Small intestine (tissue), 7 donors: ENCODE measurements at regions not wholly inside any gene's neighbourhood (a gene's known extent, or its start where the extent isn't known, plus 50 kb on each side); places are given as distances from the start of the nearest gene placed in this dataset.

Experiments used
- DNase-seq, 2 donors: peaks; one replicate each; pipeline versions ENCODE4 v3.0.0 to v3.0.0-alpha.2; 2013
- FAIRE-seq: peaks from 2 replicates; lab custom pipeline; 2012; peaks lifted over from hg19 to GRCh38; lab: Jason Lieb, UNC
- H3K27ac ChIP-seq, 3 donors: one replicate each; pipeline ENCODE4 v1.5.1; 2013; ENCODE audit warnings: low read length in 2 of 3, mild to moderate bottlenecking in 2 of 3, control low read depth in 1 of 3, inconsistent platforms in 1 of 3, low read depth in 1 of 3, moderate library complexity in 1 of 3
- H3K27me3 ChIP-seq, 3 donors: one replicate each; pipeline ENCODE4 v1.6.1; 2013; ENCODE audit warnings: low read length in 3 of 3, inconsistent platforms in 1 of 3; ENCODE audit not compliant: control insufficient read depth in 3 of 3, insufficient read depth in 3 of 3
- H3K36me3 ChIP-seq, 3 donors: one replicate each; pipeline ENCODE4 v1.6.1; 2013; ENCODE audit warnings: low read length in 3 of 3, inconsistent platforms in 1 of 3, low read depth in 1 of 3, mild to moderate bottlenecking in 1 of 3, moderate library complexity in 1 of 3; ENCODE audit not compliant: control insufficient read depth in 3 of 3, insufficient read depth in 2 of 3
- H3K4me1 ChIP-seq, 3 donors: one replicate each; pipeline ENCODE4 v1.6.1; 2013; ENCODE audit warnings: low read length in 2 of 3, inconsistent platforms in 1 of 3, low read depth in 1 of 3, mild to moderate bottlenecking in 1 of 3, moderate library complexity in 1 of 3; ENCODE audit not compliant: control insufficient read depth in 3 of 3, insufficient read depth in 2 of 3
- H3K4me3 ChIP-seq, 3 donors: one replicate each; pipeline ENCODE4 v1.5.1; 2013; ENCODE audit warnings: low read length in 3 of 3, control low read depth in 1 of 3, inconsistent platforms in 1 of 3, low read depth in 1 of 3, mild to moderate bottlenecking in 1 of 3, moderate library complexity in 1 of 3
- H3K9me3 ChIP-seq, 2 donors: one replicate each; pipeline ENCODE4 v1.6.1; 2013; ENCODE audit warnings: low read depth in 1 of 2, low read length in 1 of 2; ENCODE audit not compliant: control insufficient read depth in 2 of 2, insufficient read depth in 1 of 2
- WGBS, 3 donors: extraction: QIAGEN DNeasy Blood & Tissue Kit; methylation state at CpG; one replicate each; pipeline ENCODE4 v1.1.7; 2013; 5-methylcytosine and 5-hydroxymethylcytosine counted together
- donor health status: healthy with polysubstance abuse.
- donor health status: control.
- donor health status: control.
- donor health status: Bipolar disorder and iron deficiency.
- donor health status: healthy.

DNA sequence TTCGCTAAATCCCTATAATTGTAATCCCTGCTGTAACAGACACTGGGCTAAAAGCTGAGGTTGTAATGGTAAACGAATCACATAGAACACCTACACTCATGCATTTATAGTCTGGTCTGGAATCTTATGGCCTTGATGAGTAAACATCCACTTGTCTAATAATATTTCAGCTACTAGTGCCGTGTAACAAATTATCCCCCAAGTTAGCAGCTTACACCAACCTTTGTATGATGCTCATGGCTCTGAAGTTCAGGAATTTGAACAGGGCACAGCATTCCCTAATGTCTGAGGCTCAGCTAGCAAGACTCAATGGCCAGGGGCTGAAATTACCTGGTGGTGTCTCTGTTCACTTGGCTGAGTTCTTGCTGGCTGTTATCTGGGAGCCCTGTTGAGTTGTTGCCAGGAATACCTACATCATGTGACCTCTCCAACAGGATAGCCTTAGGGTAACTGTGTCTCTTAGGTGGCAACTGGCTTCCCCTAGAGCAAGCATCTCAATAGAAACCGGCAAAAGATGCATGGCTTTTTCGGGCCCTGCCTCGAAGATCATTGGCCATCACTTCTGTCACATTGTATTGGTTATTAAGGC lies 100.9 kb upstream of the TMEM170B start:
- peaks cover 4 to 19% (median 8%) of the 10 kb centered on the region in 3 donors for H3K4me1 ChIP-seq
- DNase-seq (no peak), FAIRE-seq (no peak)
- WGBS, 3 donors, result 94 to 98% (median 97%) methylated on average over 6 of the region's 6 CpGs
- H3K9me3 ChIP-seq, result peaks cover 0 to 3% of the 10 kb centered on the region in 2 donors
- H3K27ac ChIP-seq, result no peak overlapping the region
- H3K27me3 ChIP-seq, result no peaks in the 10 kb centered on the region
- H3K4me3 ChIP-seq, result no peak overlapping the region
- H3K36me3 ChIP-seq, result no peaks in the 10 kb centered on the region

DNA sequence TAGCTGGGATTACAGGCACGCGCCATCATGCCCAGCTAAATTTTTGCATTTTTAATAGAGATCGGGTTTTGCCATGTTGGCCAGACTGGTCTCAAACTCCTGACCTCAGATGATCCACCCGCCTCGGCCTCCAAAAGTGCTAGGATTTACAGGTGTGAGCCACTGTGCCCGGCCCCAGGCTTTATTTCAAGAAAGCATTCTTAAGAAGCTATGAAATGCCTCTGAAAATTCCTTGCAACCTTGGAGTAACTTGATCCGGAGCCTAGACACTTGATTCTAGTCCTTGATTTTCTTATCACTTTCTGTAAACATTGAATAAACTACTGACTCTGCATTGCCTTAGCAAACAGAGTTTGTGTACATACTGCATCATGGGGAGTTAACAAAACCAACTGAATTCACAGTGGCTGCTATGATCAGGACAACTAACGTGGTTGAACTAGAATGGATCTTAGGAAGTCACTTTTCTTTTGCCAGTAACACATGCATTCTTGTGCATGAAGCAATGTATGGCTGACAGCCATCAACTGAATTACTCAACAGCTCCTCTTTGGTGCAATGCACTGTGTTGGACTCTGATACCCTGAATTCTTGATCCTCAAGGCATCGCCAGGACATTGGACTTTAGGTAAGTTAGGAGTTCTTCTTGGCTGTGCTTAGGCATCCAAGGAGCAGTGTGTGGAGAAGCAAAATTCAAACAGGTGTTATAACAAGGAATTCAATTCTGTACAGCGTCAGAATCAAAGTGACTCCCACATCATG lies 102.8 kb upstream of the TMEM170B start:
- no peak overlapping the region for H3K4me3 ChIP-seq
- 54 to 71% (median 58%) methylated on average over 10 of the region's 10 CpGs for WGBS, 3 donors
- no peaks in the 10 kb centered on the region for H3K27me3 ChIP-seq
- H3K9me3 ChIP-seq, result peaks cover 0 to 3% of the 10 kb centered on the region in 2 donors
- peaks cover 4 to 19% (median 8%) of the 10 kb centered on the region in 3 donors for H3K4me1 ChIP-seq
- DNase-seq (peak; percentile 91 to 98), FAIRE-seq (no peak)
- H3K36me3 ChIP-seq, result no peaks in the 10 kb centered on the region
- peak overlapping the region; percentile 21 to 90 (median 51) for H3K27ac ChIP-seq

DNA sequence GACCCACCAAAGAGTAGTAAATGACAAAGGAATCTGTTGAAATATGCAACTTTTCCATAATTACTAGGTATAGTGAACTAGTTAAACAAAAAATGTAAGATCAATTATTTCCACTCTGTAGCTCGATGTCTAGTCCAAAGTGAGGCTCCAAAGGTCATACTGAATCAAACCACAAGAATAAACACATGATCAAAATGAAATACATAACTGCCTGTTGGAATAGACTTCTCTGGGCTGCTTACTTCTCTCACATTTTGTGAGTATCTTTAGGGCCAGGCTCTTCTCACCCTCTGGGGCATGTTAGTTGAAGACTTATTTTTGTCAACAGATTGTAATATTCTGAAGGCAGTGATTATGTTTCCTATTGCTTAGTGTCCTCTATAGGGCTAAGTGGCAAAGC lies 103.7 kb upstream of the TMEM170B start:
- H3K27ac ChIP-seq, result peak overlapping the region in 2 of 3 donors; percentile 51 to 90

DNA sequence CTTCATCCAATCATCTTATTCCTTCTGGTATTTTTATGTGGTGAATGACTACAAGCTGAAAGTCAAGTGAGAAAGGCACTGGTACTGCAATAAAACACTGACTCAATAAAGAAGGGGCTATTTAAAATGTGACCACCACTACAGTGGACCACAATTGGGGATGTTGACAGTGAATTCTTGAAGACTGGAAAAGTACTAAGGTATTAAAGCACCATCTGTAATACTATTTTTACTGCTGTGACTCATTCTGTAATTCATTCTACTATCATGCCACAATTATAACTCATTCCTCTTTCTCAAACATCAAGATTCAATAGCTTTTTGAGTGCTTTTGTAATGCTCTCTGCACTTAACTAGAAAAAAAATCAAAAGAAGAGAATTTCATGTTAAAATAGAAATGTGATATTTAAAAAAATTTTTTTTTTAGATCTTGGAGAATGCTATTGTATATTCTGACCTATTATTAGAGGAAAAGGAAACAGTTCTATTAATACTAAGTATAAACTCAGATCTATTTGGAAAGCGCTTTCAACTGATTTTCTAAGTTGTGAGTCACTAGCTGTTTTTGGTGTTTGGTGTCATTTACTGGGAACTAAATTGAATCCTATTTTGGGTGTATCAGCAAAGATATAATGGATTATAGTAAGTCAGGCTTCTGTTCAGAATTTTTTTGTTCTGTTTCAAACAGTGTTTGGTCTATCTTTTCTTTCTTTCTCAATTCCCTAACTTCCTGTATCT lies 104.7 kb upstream of the TMEM170B start:
- DNase-seq (no peak), FAIRE-seq (no peak)
- H3K9me3 ChIP-seq, result peaks cover 0 to 3% of the 10 kb centered on the region in 2 donors
- H3K36me3 ChIP-seq, result no peaks in the 10 kb centered on the region
- H3K4me1 ChIP-seq, result peaks cover 4 to 19% (median 15%) of the 10 kb centered on the region in 3 donors
- H3K4me3 ChIP-seq, result no peak overlapping the region
- WGBS, 3 donors, result 73 to 88% (median 83%) methylated on average over 1 of the region's 1 CpG
- H3K27ac ChIP-seq, result no peak overlapping the region
- no peaks in the 10 kb centered on the region for H3K27me3 ChIP-seq

More for the DNA sequence above, 103.7 kb upstream of the TMEM170B start:
- FAIRE-seq (no peak), DNase-seq (peak; percentile 56 to 81)
- Histone ChIP-seq H3K27me3 (no peaks in the 10 kb centered on the region), H3K9me3 (peaks cover 0 to 3% of the 10 kb centered on the region in 2 donors), H3K4me3 (no peak overlapping the region), H3K4me1 (peaks cover 4 to 19% (median 11%) of the 10 kb centered on the region in 3 donors), H3K36me3 (no peaks in the 10 kb centered on the region)
- WGBS, 3 donors, result 3 to 31% (median 20%) methylated on average over 1 of the region's 1 CpG

DNA sequence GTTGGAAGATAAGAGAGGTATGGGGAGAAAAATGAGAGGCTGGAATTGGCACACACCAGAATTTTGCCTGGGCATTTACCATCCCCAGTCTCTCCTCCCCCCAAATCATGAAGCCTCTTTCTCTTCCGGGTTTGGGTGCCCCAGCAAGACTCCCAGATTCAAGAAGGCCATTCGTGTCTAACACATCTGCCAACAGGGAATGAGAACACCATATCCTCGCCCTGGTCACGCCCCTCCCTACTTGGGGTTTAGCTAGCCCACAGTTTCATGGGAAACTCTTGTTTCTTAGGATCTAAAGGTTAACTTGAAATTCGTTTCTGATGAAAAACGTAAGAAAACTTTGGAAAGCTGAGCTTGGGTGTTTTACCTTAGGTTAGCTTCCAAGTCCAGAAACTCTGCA lies 105.5 kb upstream of the TMEM170B start:
- Histone ChIP-seq H3K4me1 (peaks cover 4 to 19% (median 16%) of the 10 kb centered on the region in 3 donors), H3K36me3 (no peaks in the 10 kb centered on the region), H3K27ac (no peak overlapping the region), H3K27me3 (no peaks in the 10 kb centered on the region), H3K9me3 (peaks cover 0 to 3% of the 10 kb centered on the region in 2 donors), H3K4me3 (no peak overlapping the region)
- DNase-seq, result no peak
- 76 to 89% (median 77%) methylated on average over 6 of the region's 6 CpGs for WGBS, 3 donors
- no peak for FAIRE-seq

DNA sequence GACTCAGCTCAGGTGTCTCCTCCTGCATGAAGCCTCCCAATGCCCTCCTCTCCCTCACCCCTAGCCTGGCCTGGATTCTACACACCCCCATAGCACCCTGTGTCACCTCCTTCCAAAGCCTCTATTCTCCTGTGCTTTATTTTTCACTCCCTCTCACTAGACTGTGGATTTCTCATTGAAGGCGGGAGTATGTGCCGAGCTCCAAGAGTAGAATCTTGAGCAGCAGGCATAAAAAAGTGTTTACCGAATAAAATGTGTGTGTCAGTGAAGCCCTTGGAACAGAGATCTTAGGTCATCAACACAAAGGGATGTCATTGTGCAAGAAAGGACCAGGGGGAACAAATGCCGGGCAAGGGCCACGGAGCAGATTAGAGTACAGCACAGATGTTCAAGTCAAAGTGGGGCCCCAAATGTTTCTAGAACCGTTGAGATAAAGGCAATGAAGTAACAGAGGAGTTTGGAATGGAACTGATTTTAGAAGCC lies 106.1 kb upstream of the TMEM170B start:
- H3K36me3 ChIP-seq, result no peaks in the 10 kb centered on the region
- no peak overlapping the region for H3K27ac ChIP-seq
- FAIRE-seq (no peak), DNase-seq (peak in 1 of 2 donors; percentile 15)
- no peaks in the 10 kb centered on the region for H3K9me3 ChIP-seq
- H3K4me1 ChIP-seq, result peaks cover 4 to 19% (median 16%) of the 10 kb centered on the region in 3 donors
- H3K4me3 ChIP-seq, result no peak overlapping the region
- H3K27me3 ChIP-seq, result no peaks in the 10 kb centered on the region
- 77 to 82% (median 80%) methylated on average over 6 of the region's 6 CpGs for WGBS, 3 donors

DNA sequence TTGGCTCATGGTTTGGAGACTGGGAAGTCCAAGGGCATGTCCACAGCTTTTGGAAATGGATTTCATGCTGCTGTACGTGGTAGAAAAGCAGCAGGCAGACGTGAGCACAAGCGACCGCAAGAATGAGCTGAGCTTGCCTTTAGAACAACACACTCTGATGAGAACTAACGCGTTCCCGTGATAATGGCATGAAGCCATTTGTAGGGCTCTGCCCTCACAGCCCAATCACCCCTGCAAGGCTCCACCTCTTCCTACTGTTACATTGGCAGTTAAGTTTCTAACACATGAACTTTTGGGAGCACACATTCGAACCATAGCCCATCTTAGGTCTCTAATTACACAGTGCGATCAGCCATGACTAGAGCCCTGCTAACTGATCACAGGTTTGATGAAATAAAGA lies 107.5 kb upstream of the TMEM170B start:
- DNase-seq, result no peak
- Histone ChIP-seq H3K9me3 (no peaks in the 10 kb centered on the region), H3K4me1 (peaks cover 2 to 14% (median 13%) of the 10 kb centered on the region in 3 donors), H3K27me3 (no peaks in the 10 kb centered on the region), H3K36me3 (no peaks in the 10 kb centered on the region), H3K4me3 (no peak overlapping the region), H3K27ac (no peak overlapping the region)
- FAIRE-seq, result no peak
- 88 to 95% (median 93%) methylated on average over 9 of the region's 9 CpGs for WGBS, 3 donors

DNA sequence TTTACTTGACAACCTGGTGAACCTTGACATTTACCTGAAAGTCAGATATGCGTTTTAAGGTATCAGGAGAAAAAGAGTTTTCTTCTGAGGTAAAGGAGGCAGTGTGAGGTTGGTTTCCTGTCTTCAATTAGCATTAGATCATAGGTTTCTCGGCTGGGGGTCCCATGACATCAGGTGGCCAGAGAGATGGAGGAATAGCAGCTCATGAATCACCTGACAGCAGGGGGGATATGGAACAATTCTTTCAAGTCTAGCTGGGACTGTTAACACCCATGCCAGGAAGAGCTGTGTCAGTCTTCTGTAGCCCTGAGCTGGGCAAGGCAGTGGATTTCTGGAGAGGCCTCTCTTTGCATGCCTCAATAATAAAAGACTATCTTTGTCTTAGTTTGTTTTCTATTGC lies 108.0 kb upstream of the TMEM170B start:
- H3K27ac ChIP-seq, result peak overlapping the region in 1 of 3 donors; percentile 27
- DNase-seq, result no peak
- no peak for FAIRE-seq

More for the DNA sequence above, 108.0 kb upstream of the TMEM170B start:
- 62 to 75% (median 67%) methylated on average over 2 of the region's 2 CpGs for WGBS, 3 donors
- Histone ChIP-seq H3K4me1 (peaks cover 2 to 12% (median 9%) of the 10 kb centered on the region in 3 donors), H3K36me3 (no peaks in the 10 kb centered on the region), H3K9me3 (no peaks in the 10 kb centered on the region), H3K4me3 (no peak overlapping the region), H3K27me3 (no peaks in the 10 kb centered on the region)
